ENCODE measurements at regions not wholly inside any gene's neighbourhood (a gene's known extent, or its start where the extent isn't known, plus 50 kb on each side); places are given as distances from the start of the nearest gene placed in this dataset.
"Not testable (repeated sequence)": the region's sequence is repeated elsewhere in the genome, so short reads cannot be mapped to it uniquely, and the experiment has no call there.

DNA sequence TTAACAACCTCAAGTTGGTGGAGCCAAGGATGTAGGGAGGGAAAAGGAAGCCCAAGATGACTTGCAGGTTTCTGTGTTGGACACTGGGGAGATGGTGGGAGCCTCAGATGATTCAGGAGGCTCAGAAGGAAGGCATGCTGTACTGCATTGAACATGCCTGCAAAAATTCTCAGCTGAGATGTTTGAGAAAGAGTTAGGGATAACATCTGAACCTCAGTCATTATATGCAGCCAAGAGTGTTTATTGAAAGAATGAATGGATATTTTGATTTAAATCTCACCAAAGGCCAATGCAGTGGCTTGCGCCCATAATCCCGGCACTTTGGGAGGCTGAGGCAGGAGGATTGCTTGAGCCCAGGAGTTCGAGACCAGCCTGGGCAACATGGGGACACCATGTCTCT, 243.0 kb downstream of the MYCN start:
- no peak for DNase-seq (ENCODE audit: low spot score)
- Mint-ChIP-seq H3K9me3 (ENCODE audit: unreplicated experiment) (no peaks in the 10 kb centered on the region), H3K4me1 (ENCODE audit: unreplicated experiment) (peaks cover 19% of the 10 kb centered on the region), H3K4me3 (ENCODE audit: unreplicated experiment) (no peak overlapping the region), H3K27me3 (ENCODE audit: unreplicated experiment) (no peaks in the 10 kb centered on the region), H3K27ac (ENCODE audit: unreplicated experiment) (no peak overlapping the region), H3K36me3 (ENCODE audit: low read depth, unreplicated experiment) (no peaks in the 10 kb centered on the region)
- TF ChIP-seq, protein P1, sequence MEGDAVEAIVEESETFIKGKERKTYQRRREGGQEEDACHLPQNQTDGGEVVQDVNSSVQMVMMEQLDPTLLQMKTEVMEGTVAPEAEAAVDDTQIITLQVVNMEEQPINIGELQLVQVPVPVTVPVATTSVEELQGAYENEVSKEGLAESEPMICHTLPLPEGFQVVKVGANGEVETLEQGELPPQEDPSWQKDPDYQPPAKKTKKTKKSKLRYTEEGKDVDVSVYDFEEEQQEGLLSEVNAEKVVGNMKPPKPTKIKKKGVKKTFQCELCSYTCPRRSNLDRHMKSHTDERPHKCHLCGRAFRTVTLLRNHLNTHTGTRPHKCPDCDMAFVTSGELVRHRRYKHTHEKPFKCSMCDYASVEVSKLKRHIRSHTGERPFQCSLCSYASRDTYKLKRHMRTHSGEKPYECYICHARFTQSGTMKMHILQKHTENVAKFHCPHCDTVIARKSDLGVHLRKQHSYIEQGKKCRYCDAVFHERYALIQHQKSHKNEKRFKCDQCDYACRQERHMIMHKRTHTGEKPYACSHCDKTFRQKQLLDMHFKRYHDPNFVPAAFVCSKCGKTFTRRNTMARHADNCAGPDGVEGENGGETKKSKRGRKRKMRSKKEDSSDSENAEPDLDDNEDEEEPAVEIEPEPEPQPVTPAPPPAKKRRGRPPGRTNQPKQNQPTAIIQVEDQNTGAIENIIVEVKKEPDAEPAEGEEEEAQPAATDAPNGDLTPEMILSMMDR (IDR thresholded peaks at IDR 0.05; ENCODE audit: unreplicated experiment), result no peak

DNA sequence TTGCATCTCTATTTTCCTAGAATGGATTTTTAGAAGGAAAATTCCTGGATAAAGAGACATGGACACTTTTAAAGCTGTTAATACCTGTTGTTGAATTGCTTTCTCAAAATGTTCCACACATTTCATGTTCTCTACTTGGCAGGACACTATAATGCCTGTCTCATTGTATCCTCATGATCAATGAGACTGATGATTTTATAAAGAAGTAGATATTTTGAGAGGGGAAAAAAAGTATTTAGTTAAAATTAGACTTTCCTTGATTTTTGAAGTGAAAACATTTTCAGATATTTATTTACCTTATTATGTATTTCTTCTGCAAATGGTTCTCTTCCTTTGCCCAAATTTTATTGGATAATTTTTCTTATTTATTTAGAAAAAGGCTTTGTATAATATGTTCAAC, 242.5 kb downstream of the MYCN start:
- Mint-ChIP-seq H3K9me3 (ENCODE audit: unreplicated experiment) (no peaks in the 10 kb centered on the region), H3K27ac (ENCODE audit: unreplicated experiment) (no peak overlapping the region), H3K4me3 (ENCODE audit: unreplicated experiment) (no peak overlapping the region), H3K27me3 (ENCODE audit: unreplicated experiment) (no peaks in the 10 kb centered on the region), H3K36me3 (ENCODE audit: low read depth, unreplicated experiment) (no peaks in the 10 kb centered on the region), H3K4me1 (ENCODE audit: unreplicated experiment) (peaks cover 19% of the 10 kb centered on the region)
- TF ChIP-seq, protein P1 (IDR thresholded peaks at IDR 0.05; ENCODE audit: unreplicated experiment), result no peak
- DNase-seq (ENCODE audit: low spot score), result no peak

DNA sequence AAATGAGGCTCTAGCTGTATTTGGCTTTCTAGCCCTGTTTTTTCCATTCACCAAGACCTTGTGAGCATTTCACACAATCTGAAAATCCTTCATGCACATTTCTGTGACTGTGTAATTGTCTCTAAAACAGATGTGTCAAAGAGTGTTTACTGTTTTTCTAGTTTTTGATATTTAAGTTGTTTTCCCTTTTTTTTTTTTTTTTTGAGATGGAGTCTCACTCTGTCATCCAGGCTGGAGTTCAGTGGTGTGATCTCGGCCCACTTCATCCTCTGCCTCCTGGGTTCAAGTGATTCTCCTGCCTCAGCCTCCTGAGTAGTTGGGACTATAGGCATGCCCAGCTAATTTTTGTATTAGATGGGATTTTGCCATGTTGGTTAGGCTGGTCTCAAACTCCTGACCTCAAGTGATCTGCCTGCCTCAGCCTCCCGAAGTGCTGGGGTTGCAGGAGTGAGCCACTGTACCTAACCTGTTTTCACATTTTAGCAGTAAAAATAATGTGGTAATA, 242.0 kb downstream of the MYCN start:
- H3K9me3 Mint-ChIP-seq (ENCODE audit: unreplicated experiment); H3K27me3 Mint-ChIP-seq (ENCODE audit: unreplicated experiment); DNase-seq (ENCODE audit: low spot score); H3K27ac Mint-ChIP-seq (ENCODE audit: unreplicated experiment); H3K36me3 Mint-ChIP-seq (ENCODE audit: low read depth, unreplicated experiment); H3K4me3 Mint-ChIP-seq (ENCODE audit: unreplicated experiment): not testable (repeated sequence)
- H3K4me1 Mint-ChIP-seq (ENCODE audit: unreplicated experiment), result peaks cover 19% of the 10 kb centered on the region

DNA sequence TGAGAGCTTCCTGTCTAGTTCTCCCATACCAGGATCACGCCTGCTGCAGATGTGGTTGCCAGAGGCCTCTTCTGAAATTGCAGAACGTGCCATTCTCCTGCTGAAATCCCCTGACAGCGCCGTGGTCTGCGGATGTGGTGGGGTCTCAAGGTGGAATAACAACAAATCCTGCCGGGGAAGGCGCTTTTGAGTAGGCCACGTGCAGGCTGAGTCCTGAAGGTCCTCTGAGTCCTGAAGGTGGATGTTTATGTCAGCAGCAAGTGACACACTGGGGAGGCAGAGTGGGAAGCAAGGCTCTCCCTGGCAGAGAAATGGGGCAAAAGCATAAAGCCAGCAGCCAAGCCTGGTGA, 241.4 kb downstream of the MYCN start:
- no peak for DNase-seq (ENCODE audit: low spot score)
- Mint-ChIP-seq H3K27ac (ENCODE audit: unreplicated experiment) (no peak overlapping the region), H3K4me1 (ENCODE audit: unreplicated experiment) (peaks cover 19% of the 10 kb centered on the region), H3K9me3 (ENCODE audit: unreplicated experiment) (no peaks in the 10 kb centered on the region), H3K4me3 (ENCODE audit: unreplicated experiment) (no peak overlapping the region), H3K27me3 (ENCODE audit: unreplicated experiment) (no peaks in the 10 kb centered on the region), H3K36me3 (ENCODE audit: low read depth, unreplicated experiment) (no peaks in the 10 kb centered on the region)
- TF ChIP-seq, protein P1 (IDR thresholded peaks at IDR 0.05; ENCODE audit: unreplicated experiment), result no peak

DNA sequence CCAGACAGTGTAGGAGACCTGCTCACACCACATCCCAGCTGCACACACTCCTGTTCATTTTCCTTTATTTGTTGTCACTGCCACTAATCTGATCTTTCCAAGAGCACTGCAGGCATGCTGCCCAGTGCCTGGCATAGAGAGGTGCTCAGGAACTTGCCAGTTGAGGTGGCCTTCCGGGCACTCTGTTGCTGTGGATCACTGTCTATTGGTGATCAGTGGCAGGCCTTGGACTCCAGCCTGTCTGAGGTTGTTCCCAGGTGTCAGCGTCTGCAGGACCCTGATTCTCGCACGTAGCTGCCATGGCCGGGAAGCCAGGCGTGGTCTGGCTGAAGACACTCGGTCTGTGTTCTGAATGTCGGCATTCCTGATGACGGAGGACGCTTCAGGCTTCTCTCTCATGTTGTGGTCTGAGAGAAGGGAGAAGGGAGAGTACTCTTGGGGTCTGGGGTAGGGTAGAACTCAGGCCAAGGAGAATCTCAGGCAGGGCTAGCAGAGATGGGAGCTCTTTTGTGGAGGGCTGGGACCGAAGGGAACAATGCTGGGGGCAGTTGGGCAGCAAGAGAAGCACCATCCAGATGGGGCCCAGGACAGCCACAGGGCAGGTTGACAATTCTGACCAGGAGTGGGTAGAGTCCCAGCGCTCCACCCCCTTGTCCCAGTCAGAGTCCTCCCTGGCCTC, 240.9 kb downstream of the MYCN start:
- H3K27ac Mint-ChIP-seq (ENCODE audit: unreplicated experiment), result no peak overlapping the region

More for the DNA sequence above, 240.9 kb downstream of the MYCN start:
- Mint-ChIP-seq H3K4me1 (ENCODE audit: unreplicated experiment) (peaks cover 19% of the 10 kb centered on the region), H3K4me3 (ENCODE audit: unreplicated experiment) (no peak overlapping the region), H3K27me3 (ENCODE audit: unreplicated experiment) (no peaks in the 10 kb centered on the region), H3K9me3 (ENCODE audit: unreplicated experiment) (no peaks in the 10 kb centered on the region), H3K36me3 (ENCODE audit: low read depth, unreplicated experiment) (no peaks in the 10 kb centered on the region)
- DNase-seq (ENCODE audit: low spot score), result no peak
- TF ChIP-seq, protein P1 (IDR thresholded peaks at IDR 0.05; ENCODE audit: unreplicated experiment), result no peak

All from endothelial cell (in vitro differentiated cells).